ENCODE measurements at regions not wholly inside any gene's neighbourhood (a gene's known extent, or its start where the extent isn't known, plus 50 kb on each side); places are given as distances from the start of the nearest gene placed in this dataset.

GRCh38 chr2:220476877-220477276 is 849.4 kb downstream of the SLC4A3 start:
- no peak for DNase-seq (ENCODE audit: low read depth)
- no peaks in the 10 kb centered on the region for H3K36me3 ChIP-seq (ENCODE audit: control insufficient read depth, insufficient read depth, low read length)
- TF ChIP-seq, protein P1, sequence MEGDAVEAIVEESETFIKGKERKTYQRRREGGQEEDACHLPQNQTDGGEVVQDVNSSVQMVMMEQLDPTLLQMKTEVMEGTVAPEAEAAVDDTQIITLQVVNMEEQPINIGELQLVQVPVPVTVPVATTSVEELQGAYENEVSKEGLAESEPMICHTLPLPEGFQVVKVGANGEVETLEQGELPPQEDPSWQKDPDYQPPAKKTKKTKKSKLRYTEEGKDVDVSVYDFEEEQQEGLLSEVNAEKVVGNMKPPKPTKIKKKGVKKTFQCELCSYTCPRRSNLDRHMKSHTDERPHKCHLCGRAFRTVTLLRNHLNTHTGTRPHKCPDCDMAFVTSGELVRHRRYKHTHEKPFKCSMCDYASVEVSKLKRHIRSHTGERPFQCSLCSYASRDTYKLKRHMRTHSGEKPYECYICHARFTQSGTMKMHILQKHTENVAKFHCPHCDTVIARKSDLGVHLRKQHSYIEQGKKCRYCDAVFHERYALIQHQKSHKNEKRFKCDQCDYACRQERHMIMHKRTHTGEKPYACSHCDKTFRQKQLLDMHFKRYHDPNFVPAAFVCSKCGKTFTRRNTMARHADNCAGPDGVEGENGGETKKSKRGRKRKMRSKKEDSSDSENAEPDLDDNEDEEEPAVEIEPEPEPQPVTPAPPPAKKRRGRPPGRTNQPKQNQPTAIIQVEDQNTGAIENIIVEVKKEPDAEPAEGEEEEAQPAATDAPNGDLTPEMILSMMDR (IDR thresholded peaks at IDR 0.05; ENCODE audit: insufficient read depth, low read depth, low read length): no peak
- H3K27me3 ChIP-seq (ENCODE audit: control insufficient read depth, insufficient read depth, low read length): no peaks in the 10 kb centered on the region
- ChIA-PET POLR2A (no interaction called here), CTCF (interaction anchor here (0.6 to 1.0 kb wide), 2 partner anchors 16 to 160 kb away, joined by 3 to 4 read pairs; no protein-coding TSS in a partner anchor)
- no peak overlapping the region for H3K4me3 ChIP-seq (ENCODE audit: low read depth, low read length)

DNA sequence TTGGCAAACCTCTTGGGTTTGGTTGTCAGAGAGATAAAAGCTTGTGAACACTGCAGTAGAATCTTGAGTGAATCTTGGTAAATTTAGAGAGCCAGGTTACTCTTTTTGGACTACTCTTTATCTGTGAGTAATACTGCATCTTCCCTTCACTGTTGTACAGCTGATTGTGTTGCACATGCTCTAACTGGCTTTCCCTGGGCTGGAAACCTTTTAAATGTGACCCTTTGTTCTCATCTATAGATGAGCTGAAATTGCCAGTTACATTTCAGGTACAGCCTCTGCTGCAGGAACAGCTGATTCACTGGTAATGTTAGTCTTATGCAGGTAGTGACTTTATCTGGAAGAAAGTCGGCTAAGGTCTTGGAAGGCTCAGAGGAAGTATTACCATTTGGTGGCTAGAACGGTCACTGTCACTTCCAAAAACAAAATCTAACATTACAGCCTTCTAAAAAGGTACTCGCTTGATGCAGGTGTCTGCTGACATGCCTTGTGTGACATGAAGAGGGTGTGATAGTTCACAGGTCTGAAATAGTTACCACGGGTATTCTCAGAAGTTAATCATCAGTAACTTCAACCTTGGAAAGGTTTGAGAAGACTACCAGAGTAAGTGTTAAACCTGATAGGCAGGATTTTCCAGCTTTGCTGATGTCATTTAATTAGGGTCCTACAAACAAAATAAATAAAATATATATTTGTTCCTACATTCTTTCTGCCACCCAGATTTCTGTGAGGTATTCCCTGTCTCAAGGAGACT is 851.1 kb downstream of the SLC4A3 start:
- ChIA-PET POLR2A (no interaction called here), CTCF (no interaction called here)
- Histone ChIP-seq H3K36me3 (ENCODE audit: control insufficient read depth, insufficient read depth, low read length) (no peaks in the 10 kb centered on the region), H3K27me3 (ENCODE audit: control insufficient read depth, insufficient read depth, low read length) (no peaks in the 10 kb centered on the region), H3K4me3 (ENCODE audit: low read depth, low read length) (no peak overlapping the region)
- DNase-seq (ENCODE audit: low read depth): no peak
- TF ChIP-seq, protein P1 (IDR thresholded peaks at IDR 0.05; ENCODE audit: insufficient read depth, low read depth, low read length): no peak

GRCh38 chr2:220482716-220483115 is 855.3 kb downstream of the SLC4A3 start:
- CTCF ChIA-PET: no interaction called here
- POLR2A ChIA-PET: no interaction called here
- TF ChIP-seq, protein P1 (IDR thresholded peaks at IDR 0.05; ENCODE audit: insufficient read depth, low read depth, low read length): no peak

GRCh38 chr2:220489121-220489520 is 861.7 kb downstream of the SLC4A3 start:
- POLR2A ChIA-PET: no interaction called here
- no peaks in the 10 kb centered on the region for H3K27me3 ChIP-seq (ENCODE audit: control insufficient read depth, insufficient read depth, low read length)
- CTCF ChIA-PET: no interaction called here
- TF ChIP-seq, protein P1 (IDR thresholded peaks at IDR 0.05; ENCODE audit: insufficient read depth, low read depth, low read length): no peak
- no peaks in the 10 kb centered on the region for H3K36me3 ChIP-seq (ENCODE audit: control insufficient read depth, insufficient read depth, low read length)
- no peak for DNase-seq (ENCODE audit: low read depth)
- H3K4me3 ChIP-seq (ENCODE audit: low read depth, low read length): no peak overlapping the region

More at GRCh38 chr2:220482716-220483115, 855.3 kb downstream of the SLC4A3 start:
- no peak overlapping the region for H3K4me3 ChIP-seq (ENCODE audit: low read depth, low read length)
- DNase-seq (ENCODE audit: low read depth): no peak
- H3K36me3 ChIP-seq (ENCODE audit: control insufficient read depth, insufficient read depth, low read length): no peaks in the 10 kb centered on the region
- no peaks in the 10 kb centered on the region for H3K27me3 ChIP-seq (ENCODE audit: control insufficient read depth, insufficient read depth, low read length)

DNA sequence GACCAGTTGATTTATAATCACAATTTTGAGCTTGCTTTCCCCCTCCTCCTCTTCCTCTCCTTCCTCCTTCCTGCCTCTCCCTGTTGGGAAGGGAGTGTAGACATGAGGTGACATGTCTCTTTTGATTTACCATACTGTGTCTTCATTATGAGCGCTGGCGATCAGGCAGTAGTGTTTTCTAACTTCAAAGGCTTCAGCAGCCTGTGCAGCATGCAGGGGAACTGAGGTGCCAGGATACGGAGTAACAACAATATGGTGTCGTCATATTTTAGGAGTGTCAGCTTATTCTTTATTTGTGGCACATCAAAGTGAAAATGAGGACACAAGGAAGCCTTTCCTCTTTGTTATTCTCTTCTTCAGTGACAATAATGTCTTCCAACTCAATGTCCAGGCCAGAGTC is 864.2 kb downstream of the SLC4A3 start:
- TF ChIP-seq, protein P1 (IDR thresholded peaks at IDR 0.05; ENCODE audit: insufficient read depth, low read depth, low read length): no peak
- Histone ChIP-seq H3K27me3 (ENCODE audit: control insufficient read depth, insufficient read depth, low read length) (no peaks in the 10 kb centered on the region), H3K36me3 (ENCODE audit: control insufficient read depth, insufficient read depth, low read length) (no peaks in the 10 kb centered on the region), H3K4me3 (ENCODE audit: low read depth, low read length) (no peak overlapping the region)
- ChIA-PET CTCF (interaction anchor here (0.5 kb wide), 1 partner anchor 783 kb away, joined by 3 read pairs; no protein-coding TSS in a partner anchor), POLR2A (no interaction called here)
- no peak for DNase-seq (ENCODE audit: low read depth)
